SK-N-SH (cell line): ENCODE measurements at regions not wholly inside any gene's neighbourhood (a gene's known extent, or its start where the extent isn't known, plus 50 kb on each side); places are given as distances from the start of the nearest gene placed in this dataset.

Experiments
- CTCF ChIA-PET: fragments of 300-600, 350-600 bp; formaldehyde crosslinking; extraction: SDS; loops from one replicate; lab custom pipeline; 2021; lab: Yijun Ruan, JAX
- POLR2A ChIA-PET: fragments of 350-600 bp; sonication (Branson Sonifier 250); formaldehyde crosslinking; extraction: SDS; loops from one replicate; lab custom pipeline; 2020; ENCODE audit warnings: antibody characterized with exemption, inconsistent platforms; lab: Yijun Ruan, JAX
- DNase-seq: peaks from one replicate; pipeline ENCODE4 v3.0.0; 2012
- H2AFZ ChIP-seq: fragments of 200-600 bp; sonication (generic); 2 replicates; pipeline ENCODE4 v1.8.1; 2016; ENCODE audit warnings: antibody characterized with exemption, mild to moderate bottlenecking, low read depth
- H3F3A ChIP-seq: fragments of 200-600 bp; sonication (generic); replicated peaks from 2 replicates; pipeline ENCODE3; 2016; ENCODE audit warnings: antibody characterized with exemption, mild to moderate bottlenecking; ENCODE audit not compliant: insufficient read depth
- H3K27ac ChIP-seq, 2 experiments: fragments of 200-500 bp in 1 of 2; fragments of 200-600 bp in 1 of 2; sonication (Bioruptor generic) in 1 of 2; sonication (generic), shearing (Covaris generic) in 1 of 2; 2 replicates each; pipeline versions ENCODE4 v1.5.1 to v1.6.1; 2014 to 2016; ENCODE audit warnings: low read depth in 2 of 2, inconsistent platforms in 1 of 2, low read length in 1 of 2, mild to moderate bottlenecking in 1 of 2, mixed read lengths in 1 of 2
- H3K27me3 ChIP-seq: fragments of 200-600 bp; sonication (generic), shearing (Covaris generic); 2 replicates; pipeline ENCODE4 v1.6.1; 2016; ENCODE audit warnings: mixed run types; ENCODE audit not compliant: insufficient read depth
- H3K36me3 ChIP-seq, 2 experiments: fragments of 200-500 bp in 1 of 2; fragments of 200-600 bp in 1 of 2; sonication (Bioruptor generic) in 1 of 2; sonication (generic) in 1 of 2; replicated peaks in 1 of 2; 2 replicates each; pipeline versions ENCODE3 to v1.5.1; 2014 to 2016; ENCODE audit warnings: low read length in 1 of 2, mild to moderate bottlenecking in 1 of 2; ENCODE audit not compliant: insufficient read depth in 2 of 2, control insufficient read depth in 1 of 2
- H3K4me1 ChIP-seq, 2 experiments: fragments of 200-500 bp in 1 of 2; fragments of 200-600 bp in 1 of 2; sonication (Bioruptor generic) in 1 of 2; sonication (generic), shearing (Covaris generic) in 1 of 2; 2 replicates each; pipeline versions ENCODE4 v1.5.1 to v1.6.1; 2014 to 2016; ENCODE audit warnings: low read depth in 1 of 2, low read length in 1 of 2, mixed run types in 1 of 2; ENCODE audit not compliant: insufficient read depth in 2 of 2, control insufficient read depth in 1 of 2
- H3K4me2 ChIP-seq: fragments of 200-600 bp; sonication (generic), shearing (Covaris generic); 2 replicates; pipeline ENCODE4 v1.6.1; 2017; ENCODE audit warnings: mixed run types
- H3K4me3 ChIP-seq, 2 experiments: fragments of 200-500 bp in 1 of 2; fragments of 200-600 bp in 1 of 2; sonication (Bioruptor generic) in 1 of 2; sonication (generic), shearing (Covaris generic) in 1 of 2; 2 replicates each; pipeline versions ENCODE4 v1.5.1 to v1.8.1; 2014 to 2016; ENCODE audit warnings: low read depth in 2 of 2, inconsistent platforms in 1 of 2, low read length in 1 of 2, mild to moderate bottlenecking in 1 of 2, mixed read lengths in 1 of 2, moderate library complexity in 1 of 2
- H3K79me2 ChIP-seq: fragments of 200-600 bp; sonication (generic); 2 replicates; pipeline ENCODE4 v1.8.1; 2017; ENCODE audit warnings: mild to moderate bottlenecking; ENCODE audit not compliant: insufficient read depth
- H3K9ac ChIP-seq: fragments of 200-600 bp; sonication (generic); 2 replicates; pipeline ENCODE4 v1.6.1; 2017; ENCODE audit warnings: mixed run types
- H3K9me2 ChIP-seq: fragments of 200-600 bp; sonication (generic); 2 replicates; pipeline ENCODE4 v1.6.1; 2017; ENCODE audit warnings: mixed run types
- H3K9me3 ChIP-seq: fragments of 200-600 bp; sonication (generic); 2 replicates; pipeline ENCODE4 v1.6.1; 2017; ENCODE audit warnings: mixed run types, mild to moderate bottlenecking, moderate library complexity
- H4K20me1 ChIP-seq: fragments of 200-600 bp; sonication (generic); 2 replicates; pipeline ENCODE4 v1.6.1; 2017; ENCODE audit warnings: mild to moderate bottlenecking, mixed run types; ENCODE audit not compliant: insufficient read depth
- CHD2 ChIP-seq: fragments of 150-350 bp; IDR thresholded peaks from 2 replicates; pipeline ENCODE4 v1.6.1; 2018; ENCODE audit warnings: low read length; ENCODE audit not compliant: partially characterized antibody
- EP300 ChIP-seq, 2 experiments: IDR thresholded peaks; 2 replicates each; pipeline versions ENCODE4 v1.4.0 to v1.6.1; 2012; ENCODE audit warnings: borderline replicate concordance in 1 of 2, low read depth in 1 of 2, low read length in 1 of 2
- EZH2phosphoT487 ChIP-seq: fragments of 200-600 bp; sonication (generic); IDR thresholded peaks from 2 replicates; pipeline ENCODE4 v1.6.1; 2017; ENCODE audit warnings: low read depth, mixed run types, mild to moderate bottlenecking, antibody characterized with exemption, moderate library complexity, borderline replicate concordance
- FOXJ3 ChIP-seq: sonication (generic); formaldehyde crosslinking; IDR thresholded peaks from 2 replicates; pipeline ENCODE4 v1.5.1; 2020; ENCODE audit warnings: mild to moderate bottlenecking, missing genetic modification reagents
- FOXM1 ChIP-seq: IDR thresholded peaks from 2 replicates; pipeline ENCODE4 v1.4.0; 2012; ENCODE audit warnings: low read depth, mild to moderate bottlenecking
- GABPA ChIP-seq: IDR thresholded peaks from 2 replicates; pipeline ENCODE4 v1.4.0; 2012; ENCODE audit warnings: low read depth, mild to moderate bottlenecking
- GATA2 ChIP-seq: sonication (generic); formaldehyde crosslinking; IDR thresholded peaks from 2 replicates; pipeline ENCODE4 v1.5.0; 2020; ENCODE audit warnings: mild to moderate bottlenecking, missing genetic modification reagents
- NRF1 ChIP-seq: IDR thresholded peaks from 2 replicates; pipeline ENCODE4 v1.6.1; 2012; ENCODE audit warnings: low read depth, mild to moderate bottlenecking, low read length
- POLR2AphosphoS5 ChIP-seq: IDR thresholded peaks from 2 replicates; pipeline ENCODE4 v1.6.1; 2012; ENCODE audit warnings: low read depth, low read length
- RFX5 ChIP-seq: IDR thresholded peaks from 2 replicates; pipeline ENCODE4 v1.6.1; 2012; ENCODE audit warnings: mild to moderate bottlenecking, improper control_type of control experiment, low read length
- SMC3 ChIP-seq: IDR thresholded peaks from 2 replicates; pipeline ENCODE4 v1.6.1; 2012; ENCODE audit warnings: low read depth, low read length, improper control_type of control experiment
- TEAD4 ChIP-seq: IDR thresholded peaks from 2 replicates; pipeline ENCODE4 v1.4.0; 2012; ENCODE audit warnings: mild to moderate bottlenecking, borderline replicate concordance; ENCODE audit not compliant: insufficient read depth
- WGBS: methylation state at CpG from one replicate; pipeline ENCODE4 v1.1.6; 2017; ENCODE audit warnings: low lambda C conversion rate; 5-methylcytosine and 5-hydroxymethylcytosine counted together
- TF ChIP-seq, protein P1 (sequence below): IDR thresholded peaks from 2 replicates; pipeline ENCODE4 v1.6.1; 2012; ENCODE audit warnings: mild to moderate bottlenecking, low read depth, low read length, moderate library complexity
- TF ChIP-seq, protein P2 (sequence below): fragments of 150-350 bp; IDR thresholded peaks from 2 replicates; pipeline ENCODE4 v1.6.1; 2016; ENCODE audit warnings: mild to moderate bottlenecking, low read depth, low read length
- TF ChIP-seq, protein P3 (sequence below): IDR thresholded peaks from 2 replicates; pipeline ENCODE4; 2012

DNA sequence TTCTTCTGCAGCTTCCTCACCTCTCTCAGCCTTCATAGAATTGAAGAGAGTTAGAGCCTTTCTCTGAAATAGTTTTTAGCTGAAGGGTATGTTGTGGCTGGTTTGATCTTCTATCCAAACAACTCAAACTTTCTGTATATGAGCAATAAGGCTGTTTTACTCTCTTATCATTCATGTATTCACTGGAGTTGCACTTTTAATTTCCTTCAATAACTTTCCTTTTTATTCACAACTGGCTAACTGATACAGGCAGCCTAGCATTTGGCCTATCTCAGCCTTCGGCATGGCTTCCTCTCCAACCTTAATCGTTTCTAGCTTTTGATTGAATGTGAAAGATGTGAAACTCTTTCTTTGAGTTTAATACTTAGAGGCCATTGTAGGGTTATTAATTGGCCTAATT is 109.3 kb downstream of the GTPBP8 start:
- no peaks in the 10 kb centered on the region for H4K20me1 ChIP-seq
- H2AFZ ChIP-seq = no peak overlapping the region
- CTCF ChIA-PET = no interaction called here
- no peaks in the 10 kb centered on the region for H3K9me3 ChIP-seq
- H3K27ac ChIP-seq = peak overlapping the region in 1 of 2 experiments; percentile 51; a peak in 1 of 4 replicates
- no peaks in the 10 kb centered on the region for H3K27me3 ChIP-seq
- no peak overlapping the region for H3K4me2 ChIP-seq
- no peak overlapping the region for H3K9ac ChIP-seq
- no peak for DNase-seq
- no peak overlapping the region for H3K4me3 ChIP-seq
- TF ChIP-seq, protein P1, sequence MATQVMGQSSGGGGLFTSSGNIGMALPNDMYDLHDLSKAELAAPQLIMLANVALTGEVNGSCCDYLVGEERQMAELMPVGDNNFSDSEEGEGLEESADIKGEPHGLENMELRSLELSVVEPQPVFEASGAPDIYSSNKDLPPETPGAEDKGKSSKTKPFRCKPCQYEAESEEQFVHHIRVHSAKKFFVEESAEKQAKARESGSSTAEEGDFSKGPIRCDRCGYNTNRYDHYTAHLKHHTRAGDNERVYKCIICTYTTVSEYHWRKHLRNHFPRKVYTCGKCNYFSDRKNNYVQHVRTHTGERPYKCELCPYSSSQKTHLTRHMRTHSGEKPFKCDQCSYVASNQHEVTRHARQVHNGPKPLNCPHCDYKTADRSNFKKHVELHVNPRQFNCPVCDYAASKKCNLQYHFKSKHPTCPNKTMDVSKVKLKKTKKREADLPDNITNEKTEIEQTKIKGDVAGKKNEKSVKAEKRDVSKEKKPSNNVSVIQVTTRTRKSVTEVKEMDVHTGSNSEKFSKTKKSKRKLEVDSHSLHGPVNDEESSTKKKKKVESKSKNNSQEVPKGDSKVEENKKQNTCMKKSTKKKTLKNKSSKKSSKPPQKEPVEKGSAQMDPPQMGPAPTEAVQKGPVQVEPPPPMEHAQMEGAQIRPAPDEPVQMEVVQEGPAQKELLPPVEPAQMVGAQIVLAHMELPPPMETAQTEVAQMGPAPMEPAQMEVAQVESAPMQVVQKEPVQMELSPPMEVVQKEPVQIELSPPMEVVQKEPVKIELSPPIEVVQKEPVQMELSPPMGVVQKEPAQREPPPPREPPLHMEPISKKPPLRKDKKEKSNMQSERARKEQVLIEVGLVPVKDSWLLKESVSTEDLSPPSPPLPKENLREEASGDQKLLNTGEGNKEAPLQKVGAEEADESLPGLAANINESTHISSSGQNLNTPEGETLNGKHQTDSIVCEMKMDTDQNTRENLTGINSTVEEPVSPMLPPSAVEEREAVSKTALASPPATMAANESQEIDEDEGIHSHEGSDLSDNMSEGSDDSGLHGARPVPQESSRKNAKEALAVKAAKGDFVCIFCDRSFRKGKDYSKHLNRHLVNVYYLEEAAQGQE = no peak
- no peak for TF ChIP-seq RFX5
- TF ChIP-seq EZH2phosphoT487 = no peak
- TF ChIP-seq CHD2 = no peak
- no peak for TF ChIP-seq FOXM1
- TF ChIP-seq, protein P2, sequence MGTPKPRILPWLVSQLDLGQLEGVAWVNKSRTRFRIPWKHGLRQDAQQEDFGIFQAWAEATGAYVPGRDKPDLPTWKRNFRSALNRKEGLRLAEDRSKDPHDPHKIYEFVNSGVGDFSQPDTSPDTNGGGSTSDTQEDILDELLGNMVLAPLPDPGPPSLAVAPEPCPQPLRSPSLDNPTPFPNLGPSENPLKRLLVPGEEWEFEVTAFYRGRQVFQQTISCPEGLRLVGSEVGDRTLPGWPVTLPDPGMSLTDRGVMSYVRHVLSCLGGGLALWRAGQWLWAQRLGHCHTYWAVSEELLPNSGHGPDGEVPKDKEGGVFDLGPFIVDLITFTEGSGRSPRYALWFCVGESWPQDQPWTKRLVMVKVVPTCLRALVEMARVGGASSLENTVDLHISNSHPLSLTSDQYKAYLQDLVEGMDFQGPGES = no peak
- no peak for TF ChIP-seq EP300 (IDR thresholded peaks at IDR 0.05; ENCODE audit: borderline replicate concordance in 1 of 2, low read depth in 1 of 2, low read length in 1 of 2)
- no peak for TF ChIP-seq GATA2 (CRISPR knock-in tag)
- TF ChIP-seq, protein P3, sequence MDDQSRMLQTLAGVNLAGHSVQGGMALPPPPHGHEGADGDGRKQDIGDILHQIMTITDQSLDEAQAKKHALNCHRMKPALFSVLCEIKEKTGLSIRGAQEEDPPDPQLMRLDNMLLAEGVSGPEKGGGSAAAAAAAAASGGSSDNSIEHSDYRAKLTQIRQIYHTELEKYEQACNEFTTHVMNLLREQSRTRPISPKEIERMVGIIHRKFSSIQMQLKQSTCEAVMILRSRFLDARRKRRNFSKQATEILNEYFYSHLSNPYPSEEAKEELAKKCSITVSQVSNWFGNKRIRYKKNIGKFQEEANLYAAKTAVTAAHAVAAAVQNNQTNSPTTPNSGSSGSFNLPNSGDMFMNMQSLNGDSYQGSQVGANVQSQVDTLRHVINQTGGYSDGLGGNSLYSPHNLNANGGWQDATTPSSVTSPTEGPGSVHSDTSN = no peak
- POLR2A ChIA-PET = no interaction called here
- H3K79me2 ChIP-seq = no peaks in the 10 kb centered on the region
- 98% methylated on average over 2 of the region's 2 CpGs for WGBS
- no peaks in the 10 kb centered on the region for H3K9me2 ChIP-seq
- no peaks in the 10 kb centered on the region for H3K36me3 ChIP-seq
- H3F3A ChIP-seq = peaks cover 24% of the 10 kb centered on the region
- peaks cover 5 to 17% of the 10 kb centered on the region in 2 experiments; a peak in 3 of 4 replicates for H3K4me1 ChIP-seq

DNA sequence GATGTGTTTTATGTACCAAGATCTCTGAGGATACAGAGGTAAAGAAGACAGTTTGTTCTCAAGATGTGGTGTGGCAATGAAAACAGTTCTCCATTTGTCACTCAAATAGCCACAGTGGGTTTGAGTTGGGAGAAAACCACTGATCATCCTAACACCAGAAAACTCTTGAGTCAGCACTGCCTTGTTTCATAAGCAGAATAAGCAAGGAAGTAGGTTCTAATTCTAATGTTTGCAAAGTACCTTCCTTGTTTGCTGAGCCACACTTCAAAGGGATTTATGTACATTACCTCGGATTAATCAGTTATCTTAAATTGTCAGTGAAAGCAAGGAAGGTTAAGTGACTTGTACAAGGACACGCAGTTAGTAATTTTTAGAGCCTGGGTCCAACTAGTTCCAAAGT is 107.8 kb upstream of the BOC start:
- Histone ChIP-seq H4K20me1 (no peaks in the 10 kb centered on the region), H3K4me2 (no peak overlapping the region), H2AFZ (no peak overlapping the region), H3K9me3 (no peaks in the 10 kb centered on the region), H3F3A (peaks cover 10% of the 10 kb centered on the region), H3K9ac (no peak overlapping the region), H3K36me3 (no peaks in the 10 kb centered on the region), H3K4me1 (peaks cover 2 to 5% of the 10 kb centered on the region in 2 experiments; a peak in 2 of 4 replicates), H3K4me3 (no peak overlapping the region), H3K9me2 (no peaks in the 10 kb centered on the region), H3K27me3 (no peaks in the 10 kb centered on the region), H3K79me2 (no peaks in the 10 kb centered on the region), H3K27ac (no peak overlapping the region)
- 63% methylated on average over 2 of the region's 2 CpGs for WGBS
- POLR2A ChIA-PET = no interaction called here
- CTCF ChIA-PET = no interaction called here
- no peak for DNase-seq
- no peak for TF ChIP-seq POLR2AphosphoS5
- no peak for TF ChIP-seq SMC3
- no peak for TF ChIP-seq NRF1
- TF ChIP-seq TEAD4 = no peak
- TF ChIP-seq GABPA = no peak
- TF ChIP-seq FOXJ3 (CRISPR knock-in tag) = no peak
- TF ChIP-seq, protein P3 = no peak
